Trophoblast cell (in vitro differentiated cells and primary cell): ENCODE measurements at regions not wholly inside any gene's neighbourhood (a gene's known extent, or its start where the extent isn't known, plus 50 kb on each side); places are given as distances from the start of the nearest gene placed in this dataset.

Source experiments
- DNase-seq, 2 donors: peaks; one replicate each; pipeline ENCODE4 v3.0.0-alpha.2; 2016
- H2AFZ ChIP-seq: 2 replicates; pipeline ENCODE4 v1.6.1; 2013; ENCODE audit warnings: low read length, moderate library complexity, mild to moderate bottlenecking; ENCODE audit not compliant: insufficient read depth, poor library complexity
- H2AK5ac ChIP-seq: 2 replicates; pipeline ENCODE4 v1.6.1; 2013; ENCODE audit warnings: mild to moderate bottlenecking, low read length
- H2BK120ac ChIP-seq: 2 replicates; pipeline ENCODE4 v1.6.1; 2013; ENCODE audit warnings: low read length, mild to moderate bottlenecking, moderate library complexity; ENCODE audit not compliant: insufficient read depth, poor library complexity
- H2BK12ac ChIP-seq: 2 replicates; pipeline ENCODE4 v1.6.1; 2013; ENCODE audit warnings: mild to moderate bottlenecking, low read length, moderate library complexity
- H2BK5ac ChIP-seq: 2 replicates; pipeline ENCODE4 v1.6.1; 2013; ENCODE audit warnings: low read length, low read depth, moderate library complexity, mild to moderate bottlenecking; ENCODE audit not compliant: poor library complexity
- H3K14ac ChIP-seq: 2 replicates; pipeline ENCODE4 v1.6.1; 2013; ENCODE audit warnings: mild to moderate bottlenecking, low read length
- H3K18ac ChIP-seq: 2 replicates; pipeline ENCODE4 v1.6.1; 2013; ENCODE audit warnings: mild to moderate bottlenecking, low read length
- H3K23ac ChIP-seq: 2 replicates; pipeline ENCODE4 v1.6.1; 2013; ENCODE audit warnings: low read length
- H3K27ac ChIP-seq: 2 replicates; pipeline ENCODE4 v1.5.1; 2013; ENCODE audit warnings: low read depth, mild to moderate bottlenecking, inconsistent platforms, low read length, moderate library complexity
- H3K27me3 ChIP-seq: 2 replicates; pipeline ENCODE4 v1.6.1; 2013; ENCODE audit warnings: inconsistent platforms, mild to moderate bottlenecking, low read length, moderate library complexity; ENCODE audit not compliant: insufficient read depth
- H3K36me3 ChIP-seq, 2 experiments: 1 replicate in 1 of 2; 2 replicates in 1 of 2; pipeline ENCODE4 v1.6.1; 2013; ENCODE audit warnings: low read length in 2 of 2, mild to moderate bottlenecking in 2 of 2, moderate library complexity in 1 of 2; ENCODE audit not compliant: insufficient read depth in 2 of 2, control insufficient read depth in 1 of 2
- H3K4ac ChIP-seq: 2 replicates; pipeline ENCODE4 v1.6.1; 2013; ENCODE audit warnings: low read depth, mild to moderate bottlenecking, low read length, moderate library complexity
- H3K4me1 ChIP-seq, 2 experiments: 1 replicate in 1 of 2; 2 replicates in 1 of 2; pipeline ENCODE4 v1.6.1; 2013; ENCODE audit warnings: low read length in 2 of 2, mild to moderate bottlenecking in 2 of 2, moderate library complexity in 1 of 2; ENCODE audit not compliant: insufficient read depth in 2 of 2, control insufficient read depth in 1 of 2
- H3K4me2 ChIP-seq: 2 replicates; pipeline ENCODE4 v1.6.1; 2013; ENCODE audit warnings: inconsistent platforms, mild to moderate bottlenecking, low read length, moderate library complexity
- H3K4me3 ChIP-seq: 2 replicates; pipeline ENCODE4 v1.5.1; 2013; ENCODE audit warnings: mild to moderate bottlenecking, low read depth, low read length, inconsistent platforms
- H3K79me1 ChIP-seq: one replicate; pipeline ENCODE4 v1.6.1; 2013; ENCODE audit warnings: low read length
- H3K79me2 ChIP-seq: 2 replicates; pipeline ENCODE4 v1.6.1; 2013; ENCODE audit warnings: low read length, mild to moderate bottlenecking; ENCODE audit not compliant: control insufficient read depth, insufficient read depth, poor library complexity
- H3K9ac ChIP-seq: 2 replicates; pipeline ENCODE4 v1.6.1; 2013; ENCODE audit warnings: mild to moderate bottlenecking, low read length
- H3K9me3 ChIP-seq: 2 replicates; pipeline ENCODE4 v1.6.1; 2013; ENCODE audit warnings: low read depth, mild to moderate bottlenecking, control low read depth, inconsistent platforms, low read length; ENCODE audit not compliant: insufficient read depth
- H4K12ac ChIP-seq: 2 replicates; pipeline ENCODE4 v1.6.1; 2013; ENCODE audit warnings: low read depth, mild to moderate bottlenecking, low read length, moderate library complexity
- H4K8ac ChIP-seq: 2 replicates; pipeline ENCODE4 v1.6.1; 2013; ENCODE audit warnings: low read depth, mild to moderate bottlenecking, low read length, moderate library complexity
- H4K91ac ChIP-seq: one replicate; pipeline ENCODE4 v1.6.1; 2013; ENCODE audit warnings: low read depth, mild to moderate bottlenecking, low read length, moderate library complexity
- WGBS: extraction: QIAGEN DNeasy Blood & Tissue Kit; methylation state at CpG from one replicate; pipeline ENCODE4 v1.1.7; 2013; ENCODE audit warnings: missing lambda C conversion rate; ENCODE audit not compliant: insufficient read length, insufficient coverage; ENCODE audit errors: extremely low coverage; 5-methylcytosine and 5-hydroxymethylcytosine counted together

DNA sequence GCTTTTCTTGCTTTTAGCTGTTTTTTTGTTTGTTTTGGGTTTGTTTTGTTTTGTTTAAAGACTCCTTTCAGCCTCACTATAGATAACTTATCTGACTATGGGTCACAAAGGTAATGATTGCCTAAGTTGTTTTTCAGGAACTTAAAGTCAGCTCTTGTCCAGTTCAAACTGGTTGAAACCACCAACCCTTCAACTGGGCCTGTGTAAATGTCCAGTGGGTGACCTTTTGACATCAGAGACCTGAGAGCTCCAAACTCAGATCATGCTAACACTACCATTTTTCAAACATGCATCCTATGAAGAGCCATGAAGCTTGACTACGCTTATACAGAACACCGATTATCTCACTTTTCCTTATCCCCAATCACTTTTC, 144.6 kb upstream of the RMP24 start:
- peaks cover 2% of the 10 kb centered on the region for H3K79me1 ChIP-seq
- no peak overlapping the region for H3K14ac ChIP-seq
- H4K12ac ChIP-seq: no peak overlapping the region
- no peaks in the 10 kb centered on the region for H3K79me2 ChIP-seq
- H3K27me3 ChIP-seq: no peaks in the 10 kb centered on the region
- peak overlapping the region; percentile 5 for H2BK5ac ChIP-seq
- peak overlapping the region; percentile 31 for H3K27ac ChIP-seq
- no peak overlapping the region for H3K4ac ChIP-seq
- no peak overlapping the region for H3K18ac ChIP-seq
- peaks cover 7% of the 10 kb centered on the region for H3K9me3 ChIP-seq
- H2AK5ac ChIP-seq: no peak overlapping the region
- WGBS: 100% methylated on average over 1 of the region's 2 CpGs
- H2BK120ac ChIP-seq: no peak overlapping the region
- H3K4me1 ChIP-seq: peaks cover 0 to 3% of the 10 kb centered on the region in 2 experiments
- DNase-seq: no peak
- H2AFZ ChIP-seq: no peak overlapping the region
- no peak overlapping the region for H4K8ac ChIP-seq
- H3K4me2 ChIP-seq: no peak overlapping the region
- no peak overlapping the region for H3K9ac ChIP-seq
- H3K23ac ChIP-seq: no peak overlapping the region
- no peak overlapping the region for H2BK12ac ChIP-seq
- H4K91ac ChIP-seq: no peak overlapping the region
- H3K4me3 ChIP-seq: no peak overlapping the region
- H3K36me3 ChIP-seq: peaks cover 0 to 2% of the 10 kb centered on the region in 2 experiments

DNA sequence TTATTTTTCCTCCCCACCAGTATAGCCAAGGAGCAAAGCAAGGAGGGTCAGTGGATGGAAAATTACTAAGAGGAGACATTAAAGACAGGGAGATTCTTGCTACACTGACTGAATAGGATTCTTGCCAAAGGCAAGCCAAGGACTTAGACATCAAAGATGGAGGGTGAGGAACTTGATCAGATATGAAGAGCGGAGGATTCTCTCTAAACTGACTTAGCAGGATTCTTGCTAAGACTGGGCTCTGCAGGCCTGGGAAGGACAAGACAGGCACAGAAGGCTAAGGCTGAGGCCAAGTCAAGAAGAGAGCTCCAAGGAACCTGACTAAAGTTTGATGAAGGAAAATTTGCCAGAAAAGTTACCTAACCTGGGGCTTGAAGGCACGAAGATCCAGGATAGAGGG, 143.9 kb upstream of the RMP24 start:
- H3K23ac ChIP-seq: no peak overlapping the region
- peaks cover 0 to 2% of the 10 kb centered on the region in 2 experiments for H3K36me3 ChIP-seq
- no peak overlapping the region for H3K4ac ChIP-seq
- no peak overlapping the region for H4K8ac ChIP-seq
- H2AK5ac ChIP-seq: no peak overlapping the region
- no peaks in the 10 kb centered on the region for H3K27me3 ChIP-seq
- H3K79me2 ChIP-seq: no peaks in the 10 kb centered on the region
- H3K4me3 ChIP-seq: no peak overlapping the region
- H3K18ac ChIP-seq: no peak overlapping the region
- H4K91ac ChIP-seq: peak overlapping the region; percentile 30
- no peak overlapping the region for H4K12ac ChIP-seq
- no peak overlapping the region for H2BK12ac ChIP-seq
- no peak overlapping the region for H3K14ac ChIP-seq
- H2BK120ac ChIP-seq: no peak overlapping the region
- peak overlapping the region; percentile 73 for H3K27ac ChIP-seq
- H3K9ac ChIP-seq: no peak overlapping the region
- peaks cover 2% of the 10 kb centered on the region for H3K79me1 ChIP-seq
- peaks cover 0 to 3% of the 10 kb centered on the region in 2 experiments for H3K4me1 ChIP-seq
- H3K4me2 ChIP-seq: no peak overlapping the region
- DNase-seq: peak; percentile 57 to 89
- no peak overlapping the region for H2BK5ac ChIP-seq
- peaks cover 9% of the 10 kb centered on the region for H3K9me3 ChIP-seq
- H2AFZ ChIP-seq: no peak overlapping the region
- no CpG with 5 or more reads among the region's 2 CpGs for WGBS

DNA sequence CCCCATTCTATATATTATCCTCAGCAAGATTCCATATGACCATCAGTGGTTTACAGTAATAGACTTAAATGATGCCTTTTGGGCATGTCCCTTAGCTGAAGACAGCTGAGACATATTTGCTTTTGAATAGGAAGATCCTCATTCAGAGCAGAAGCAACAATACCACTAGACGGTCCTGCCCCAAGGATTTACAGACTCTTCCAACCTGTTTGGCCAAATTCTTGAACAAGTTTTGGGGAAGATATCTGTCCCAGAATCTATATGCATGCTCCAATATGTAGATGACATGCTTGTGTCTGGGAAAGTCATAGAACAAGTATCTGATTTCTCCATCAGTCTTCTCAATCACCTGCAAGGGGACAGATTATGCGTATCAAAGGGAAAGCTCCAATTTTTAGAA, 137.1 kb upstream of the RMP24 start:
- Histone ChIP-seq H3K9me3 (peaks cover 9% of the 10 kb centered on the region), H2BK5ac (no peak overlapping the region), H3K4me1 (no peaks in the 10 kb centered on the region), H3K23ac (no peak overlapping the region), H3K4me2 (no peak overlapping the region), H4K91ac (no peak overlapping the region), H2AFZ (no peak overlapping the region), H2BK12ac (no peak overlapping the region), H3K27me3 (no peaks in the 10 kb centered on the region), H3K36me3 (peaks cover 0 to 2% of the 10 kb centered on the region in 2 experiments), H2BK120ac (no peak overlapping the region), H3K4me3 (no peak overlapping the region), H3K79me1 (no peaks in the 10 kb centered on the region), H3K18ac (no peak overlapping the region), H3K27ac (no peak overlapping the region), H4K12ac (no peak overlapping the region), H3K4ac (no peak overlapping the region), H4K8ac (no peak overlapping the region), H2AK5ac (no peak overlapping the region), H3K14ac (no peak overlapping the region), H3K9ac (no peak overlapping the region), H3K79me2 (no peaks in the 10 kb centered on the region)
- WGBS: no CpG with 5 or more reads among the region's 2 CpGs
- peak; percentile 84 to 98 for DNase-seq

DNA sequence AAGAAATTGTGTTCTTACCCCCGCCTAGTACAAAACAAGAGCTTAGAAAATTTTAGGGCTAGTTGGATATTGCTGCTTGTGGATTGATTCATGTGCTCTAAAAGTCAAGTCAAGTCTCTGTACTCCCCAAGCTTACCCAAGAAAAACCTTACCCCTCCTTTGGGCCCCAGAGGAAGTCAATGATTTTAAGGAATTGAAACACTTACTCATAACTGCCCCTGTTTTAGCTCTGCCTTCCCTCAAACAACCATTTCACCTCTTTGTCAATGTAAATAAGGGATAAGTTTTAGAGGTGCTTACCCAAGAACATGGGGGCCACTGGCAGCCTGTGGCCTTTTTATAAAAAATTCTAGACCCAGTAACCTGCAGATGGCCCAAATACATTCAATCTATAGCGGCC, 136.6 kb upstream of the RMP24 start:
- Histone ChIP-seq H2BK120ac (no peak overlapping the region), H2AFZ (no peak overlapping the region), H2BK12ac (no peak overlapping the region), H3K9ac (no peak overlapping the region), H3K4me1 (no peaks in the 10 kb centered on the region), H3K27me3 (no peaks in the 10 kb centered on the region), H2AK5ac (no peak overlapping the region), H3K79me1 (no peaks in the 10 kb centered on the region), H2BK5ac (no peak overlapping the region), H3K4me3 (no peak overlapping the region), H3K14ac (no peak overlapping the region), H3K4me2 (no peak overlapping the region), H3K27ac (no peak overlapping the region), H3K36me3 (peaks cover 0 to 2% of the 10 kb centered on the region in 2 experiments), H3K9me3 (peaks cover 9% of the 10 kb centered on the region), H3K23ac (no peak overlapping the region), H3K4ac (no peak overlapping the region), H3K79me2 (no peaks in the 10 kb centered on the region), H4K12ac (no peak overlapping the region), H4K91ac (no peak overlapping the region), H4K8ac (no peak overlapping the region), H3K18ac (no peak overlapping the region)
- no CpG with 5 or more reads among the region's 2 CpGs for WGBS
- DNase-seq: no peak
